ENCODE measurements at regions not wholly inside any gene's neighbourhood (a gene's known extent, or its start where the extent isn't known, plus 50 kb on each side); places are given as distances from the start of the nearest gene placed in this dataset.

GRCh38 chr12:66066137-66066928 is 64.2 kb downstream of the LLPH start:
- H3K4me1 Mint-ChIP-seq (ENCODE audit: low read depth), result peaks cover 3% of the 10 kb centered on the region
- H3K4me3 Mint-ChIP-seq (ENCODE audit: low read depth), result no peak overlapping the region
- intact Hi-C loops (cut with micrococcal nuclease), result no loop called here
- H3K36me3 Mint-ChIP-seq (ENCODE audit: low read depth), result no peaks in the 10 kb centered on the region
- H3K9me3 Mint-ChIP-seq, result no peaks in the 10 kb centered on the region
- DNase-seq (ENCODE audit: low spot score), result no peak
- H3K27ac Mint-ChIP-seq, result no peak overlapping the region
- peaks cover 26% of the 10 kb centered on the region for H3K27me3 Mint-ChIP-seq (ENCODE audit: low read depth)

DNA sequence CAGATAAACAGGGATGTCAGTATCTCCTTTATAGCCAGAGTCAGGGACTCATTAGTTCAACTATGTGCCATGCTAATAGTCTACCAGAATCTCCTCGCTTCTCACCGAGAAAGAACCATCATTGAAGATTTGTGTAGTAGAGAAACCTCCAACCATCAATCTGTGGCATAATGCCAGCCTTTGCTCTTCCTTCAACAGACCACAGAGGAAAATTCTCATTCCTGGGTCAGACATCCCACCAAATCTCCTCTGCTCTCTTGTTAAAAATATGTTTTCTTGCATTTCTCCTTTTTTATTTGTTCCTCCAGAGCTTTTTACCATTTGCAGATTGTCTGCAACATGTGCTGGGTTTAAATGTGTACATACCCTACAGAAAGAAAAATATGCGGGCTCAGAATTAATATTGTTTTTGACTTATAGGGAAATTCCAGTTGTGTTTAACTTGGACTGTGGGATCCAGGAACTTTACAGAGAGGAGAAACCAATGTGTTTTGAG is 64.9 kb downstream of the LLPH start:
- Mint-ChIP-seq H3K4me3 (ENCODE audit: low read depth) (no peak overlapping the region), H3K27me3 (ENCODE audit: low read depth) (peaks cover 27% of the 10 kb centered on the region), H3K27ac (no peak overlapping the region), H3K36me3 (ENCODE audit: low read depth) (no peaks in the 10 kb centered on the region), H3K4me1 (ENCODE audit: low read depth) (peaks cover 3% of the 10 kb centered on the region), H3K9me3 (no peaks in the 10 kb centered on the region)
- DNase-seq (ENCODE audit: low spot score), result no peak
- intact Hi-C loops (cut with micrococcal nuclease), result no loop called here

DNA sequence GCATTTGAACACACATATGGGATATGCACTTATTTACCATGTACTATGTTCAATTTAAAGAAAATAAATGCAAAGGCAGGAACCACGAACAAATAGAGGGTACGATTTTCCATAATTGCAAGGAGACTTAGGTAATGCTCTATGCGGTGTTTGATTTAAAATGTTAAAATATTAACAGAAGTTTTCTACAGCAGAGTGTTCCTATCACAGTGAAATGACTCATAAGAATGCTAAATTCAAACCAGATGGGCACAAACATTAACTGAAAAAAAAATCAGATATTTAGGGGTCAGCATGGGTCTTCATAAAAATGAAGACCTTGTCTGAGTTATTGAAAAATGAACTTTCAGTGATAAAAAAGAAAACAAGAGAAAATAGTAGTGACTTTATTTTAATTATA is 65.4 kb downstream of the LLPH start:
- Mint-ChIP-seq H3K27me3 (ENCODE audit: low read depth) (peaks cover 31% of the 10 kb centered on the region), H3K4me3 (ENCODE audit: low read depth) (no peak overlapping the region), H3K27ac (no peak overlapping the region), H3K36me3 (ENCODE audit: low read depth) (no peaks in the 10 kb centered on the region), H3K4me1 (ENCODE audit: low read depth) (peaks cover 3% of the 10 kb centered on the region), H3K9me3 (no peaks in the 10 kb centered on the region)
- intact Hi-C loops (cut with micrococcal nuclease), result no loop called here
- no peak for DNase-seq (ENCODE audit: low spot score)

GRCh38 chr12:66063916-66064315 is 66.6 kb downstream of the LLPH start:
- H3K4me1 Mint-ChIP-seq (ENCODE audit: low read depth), result peaks cover 3% of the 10 kb centered on the region
- intact Hi-C loops (cut with micrococcal nuclease), result no loop called here
- no peak for DNase-seq (ENCODE audit: low spot score)
- no peaks in the 10 kb centered on the region for H3K36me3 Mint-ChIP-seq (ENCODE audit: low read depth)
- H3K9me3 Mint-ChIP-seq, result no peaks in the 10 kb centered on the region
- no peak overlapping the region for H3K4me3 Mint-ChIP-seq (ENCODE audit: low read depth)
- no peak overlapping the region for H3K27ac Mint-ChIP-seq
- peaks cover 31% of the 10 kb centered on the region for H3K27me3 Mint-ChIP-seq (ENCODE audit: low read depth)

GRCh38 chr12:66062290-66062625 is 68.3 kb downstream of the LLPH start:
- no peaks in the 10 kb centered on the region for H3K36me3 Mint-ChIP-seq (ENCODE audit: low read depth)
- no peak overlapping the region for H3K27ac Mint-ChIP-seq
- no peak overlapping the region for H3K4me3 Mint-ChIP-seq (ENCODE audit: low read depth)
- intact Hi-C loops (cut with micrococcal nuclease), result no loop called here
- no peaks in the 10 kb centered on the region for H3K9me3 Mint-ChIP-seq
- peaks cover 31% of the 10 kb centered on the region for H3K27me3 Mint-ChIP-seq (ENCODE audit: low read depth)
- H3K4me1 Mint-ChIP-seq (ENCODE audit: low read depth), result peaks cover 3% of the 10 kb centered on the region
- DNase-seq (ENCODE audit: low spot score), result no peak

DNA sequence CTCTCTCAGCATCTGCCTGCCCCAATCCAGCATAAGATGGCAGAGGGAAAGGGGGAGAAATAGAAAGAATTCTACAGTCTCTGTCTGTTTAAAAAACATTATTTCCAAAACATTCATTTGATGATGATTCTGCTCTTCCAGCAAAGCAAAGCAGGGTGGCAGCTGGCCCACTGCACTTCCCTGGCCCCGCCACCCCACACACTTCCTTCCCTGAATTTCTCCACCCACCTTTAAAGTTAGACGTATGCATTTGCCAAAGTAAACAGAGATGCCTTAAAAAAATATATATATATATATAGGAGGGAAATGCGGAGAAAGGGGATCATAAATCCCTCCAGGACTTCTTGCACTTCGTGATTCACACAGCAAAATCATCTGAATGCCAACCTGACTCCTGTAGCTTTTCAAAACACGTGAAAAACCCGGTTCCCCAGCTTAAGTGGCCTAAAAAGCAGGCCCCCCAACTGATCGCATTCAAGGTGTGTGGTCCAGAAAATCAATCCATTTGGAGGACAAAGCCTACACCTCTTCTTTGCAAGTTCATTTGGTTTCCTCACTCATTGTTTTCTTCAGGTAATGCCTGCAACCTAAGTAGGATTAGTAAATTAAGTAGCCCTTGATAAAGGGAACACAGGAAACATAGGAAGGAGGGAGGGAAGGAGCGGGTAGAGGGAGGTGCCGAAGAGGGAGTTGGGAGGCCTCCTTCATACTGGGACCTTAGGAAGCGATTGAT is 68.8 kb downstream of the LLPH start:
- Mint-ChIP-seq H3K27ac (no peak overlapping the region), H3K9me3 (no peaks in the 10 kb centered on the region), H3K27me3 (ENCODE audit: low read depth) (peaks cover 27% of the 10 kb centered on the region), H3K4me3 (ENCODE audit: low read depth) (no peak overlapping the region), H3K4me1 (ENCODE audit: low read depth) (peaks cover 3% of the 10 kb centered on the region), H3K36me3 (ENCODE audit: low read depth) (no peaks in the 10 kb centered on the region)
- DNase-seq (ENCODE audit: low spot score), result no peak
- intact Hi-C loops (cut with micrococcal nuclease), result no loop called here

DNA sequence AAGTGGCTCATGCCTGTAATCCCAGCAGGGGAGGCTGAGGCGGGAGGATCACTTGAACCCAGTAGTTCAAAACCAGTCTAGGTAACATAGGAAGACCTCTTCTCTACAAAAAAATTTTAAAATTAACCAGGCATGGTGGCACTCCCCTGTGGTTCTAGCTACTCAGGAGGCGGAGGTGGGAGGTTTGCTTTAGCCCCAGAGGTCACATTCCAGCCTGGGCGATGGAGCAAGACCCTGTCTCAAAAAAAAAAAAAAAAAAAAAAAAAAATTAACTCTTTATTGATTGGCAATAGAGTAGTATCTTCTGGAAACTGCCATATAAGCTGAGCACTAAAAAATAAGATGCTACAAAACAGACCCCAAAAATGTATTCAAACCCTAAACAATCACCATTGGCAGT is 69.5 kb downstream of the LLPH start:
- Mint-ChIP-seq H3K27ac (no peak overlapping the region), H3K9me3 (no peaks in the 10 kb centered on the region), H3K4me1 (ENCODE audit: low read depth) (no peaks in the 10 kb centered on the region), H3K4me3 (ENCODE audit: low read depth) (no peak overlapping the region), H3K36me3 (ENCODE audit: low read depth) (no peaks in the 10 kb centered on the region), H3K27me3 (ENCODE audit: low read depth) (peaks cover 24% of the 10 kb centered on the region)
- intact Hi-C loops (cut with micrococcal nuclease), result no loop called here
- DNase-seq (ENCODE audit: low spot score), result no peak

DNA sequence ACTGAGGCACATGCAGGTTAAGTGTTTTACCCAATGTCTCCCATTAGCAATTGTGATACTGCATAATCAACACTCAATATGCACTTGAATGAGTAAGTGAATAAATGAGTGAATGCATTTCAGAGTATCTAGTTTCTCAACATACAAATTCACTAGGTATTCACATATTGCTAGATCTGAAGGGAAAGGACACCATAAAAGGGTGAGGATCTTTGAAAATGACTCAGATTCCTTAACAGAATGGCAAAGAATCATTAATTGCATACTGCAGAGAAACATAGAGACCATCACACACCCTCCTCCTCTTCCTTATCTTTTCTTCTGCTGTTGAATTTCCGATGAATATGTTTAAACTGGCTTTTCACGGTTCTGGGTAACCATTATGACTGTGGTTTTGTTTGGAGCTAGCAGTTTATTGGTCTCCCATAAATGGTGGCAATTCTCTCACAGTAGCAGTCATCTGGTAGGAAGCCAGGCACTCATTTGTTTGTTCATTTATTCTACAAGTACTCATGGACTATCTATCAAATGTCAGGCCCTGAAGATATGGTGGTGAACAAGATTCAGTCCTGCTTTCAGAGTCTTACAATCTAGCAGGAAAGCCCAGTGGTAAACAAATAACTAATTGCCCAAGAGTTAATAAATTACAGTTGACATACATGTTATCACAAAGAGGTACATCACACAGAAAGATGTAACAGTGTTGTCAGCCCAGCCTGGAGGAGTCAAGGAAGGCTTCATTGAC is 70.2 kb downstream of the LLPH start:
- DNase-seq (ENCODE audit: low spot score), result no peak
- intact Hi-C loops (cut with micrococcal nuclease), result no loop called here
- no peaks in the 10 kb centered on the region for H3K36me3 Mint-ChIP-seq (ENCODE audit: low read depth)
- H3K9me3 Mint-ChIP-seq, result no peaks in the 10 kb centered on the region
- H3K4me3 Mint-ChIP-seq (ENCODE audit: low read depth), result no peak overlapping the region
- H3K27me3 Mint-ChIP-seq (ENCODE audit: low read depth), result peaks cover 19% of the 10 kb centered on the region
- no peak overlapping the region for H3K27ac Mint-ChIP-seq
- H3K4me1 Mint-ChIP-seq (ENCODE audit: low read depth), result no peaks in the 10 kb centered on the region

DNA sequence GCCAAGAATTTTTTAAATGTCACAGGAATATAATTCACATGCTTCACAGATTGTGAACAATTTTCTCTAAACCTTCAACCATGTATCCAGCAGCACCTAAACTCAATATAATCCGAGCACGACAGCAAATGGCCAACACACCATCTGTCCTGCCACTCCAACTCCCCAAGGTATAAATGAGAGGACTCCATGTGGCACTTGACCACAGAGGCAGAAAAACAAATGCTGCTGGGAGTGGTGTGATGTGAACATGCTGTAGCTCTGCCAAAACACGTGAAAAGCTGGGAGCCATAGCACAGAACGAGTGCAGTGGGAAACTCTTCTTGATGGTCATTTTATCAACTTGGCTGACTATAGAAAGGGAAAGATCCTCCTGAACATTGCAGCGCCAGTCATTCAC is 70.9 kb downstream of the LLPH start:
- Mint-ChIP-seq H3K36me3 (ENCODE audit: low read depth) (no peaks in the 10 kb centered on the region), H3K27ac (no peak overlapping the region), H3K9me3 (no peaks in the 10 kb centered on the region), H3K27me3 (ENCODE audit: low read depth) (peaks cover 14% of the 10 kb centered on the region), H3K4me3 (ENCODE audit: low read depth) (no peak overlapping the region), H3K4me1 (ENCODE audit: low read depth) (no peaks in the 10 kb centered on the region)
- DNase-seq (ENCODE audit: low spot score), result no peak
- intact Hi-C loops (cut with micrococcal nuclease), result no loop called here

GRCh38 chr12:66058554-66058953 is 72.0 kb downstream of the LLPH start:
- Mint-ChIP-seq H3K4me3 (ENCODE audit: low read depth) (no peak overlapping the region), H3K27me3 (ENCODE audit: low read depth) (peaks cover 19% of the 10 kb centered on the region), H3K4me1 (ENCODE audit: low read depth) (no peaks in the 10 kb centered on the region), H3K27ac (no peak overlapping the region), H3K9me3 (no peaks in the 10 kb centered on the region), H3K36me3 (ENCODE audit: low read depth) (no peaks in the 10 kb centered on the region)
- DNase-seq (ENCODE audit: low spot score), result no peak
- intact Hi-C loops (cut with micrococcal nuclease), result no loop called here

DNA sequence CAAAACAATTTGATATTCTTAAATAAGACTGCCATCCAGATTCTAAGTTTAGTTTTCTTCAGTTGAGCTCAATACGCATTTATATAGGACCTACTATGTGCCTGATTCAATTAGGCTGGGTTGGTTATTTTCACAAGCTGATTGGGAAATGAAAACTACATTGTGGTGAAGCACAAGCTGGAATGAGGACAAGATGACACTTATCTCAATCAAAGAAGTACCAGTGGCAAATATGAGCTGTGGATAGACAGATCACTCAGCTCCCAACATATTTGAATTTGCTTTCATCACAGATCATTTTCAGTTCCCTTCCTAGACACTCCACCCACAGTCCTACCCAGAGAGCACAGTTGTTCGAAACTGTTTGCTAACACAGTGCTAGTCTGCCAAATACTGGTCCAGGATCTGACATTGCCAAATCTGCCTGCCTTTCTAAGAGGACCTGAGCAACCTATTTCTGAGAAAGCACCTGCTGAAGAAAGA is 74.7 kb downstream of the LLPH start:
- intact Hi-C loops (cut with micrococcal nuclease), result no loop called here

DNA sequence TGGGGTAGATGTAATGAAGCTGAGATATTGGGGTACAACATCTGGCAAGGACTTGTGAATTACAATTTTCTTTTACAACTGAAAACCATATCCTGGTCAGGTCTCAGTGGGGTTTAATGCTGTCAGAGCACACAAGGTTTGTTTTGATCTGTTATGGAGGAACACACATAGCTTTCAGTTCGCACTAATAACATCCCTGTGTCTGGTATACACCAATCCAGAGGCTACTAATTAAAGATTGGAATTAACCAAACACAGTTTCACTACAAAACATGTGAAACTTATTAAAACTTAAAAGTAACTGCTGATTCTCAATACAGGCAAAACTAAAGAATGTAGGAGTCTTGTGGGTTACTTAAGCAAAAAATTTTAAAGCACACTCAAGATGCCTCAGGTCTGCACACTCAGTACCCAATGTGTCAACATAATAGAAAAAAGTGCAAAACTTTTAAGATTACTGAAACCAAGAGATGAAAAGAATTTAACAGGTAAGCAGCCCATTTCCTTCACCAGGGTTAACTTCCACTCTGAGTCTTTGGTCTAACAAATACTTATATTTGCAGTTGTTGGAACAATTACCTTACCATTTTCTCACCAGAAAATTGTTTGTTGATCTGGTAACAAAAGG is 77.4 kb downstream of the LLPH start:
- DNase-seq (ENCODE audit: low spot score), result no peak
- Mint-ChIP-seq H3K27me3 (ENCODE audit: low read depth) (peaks cover 8% of the 10 kb centered on the region), H3K4me3 (ENCODE audit: low read depth) (no peak overlapping the region), H3K9me3 (no peaks in the 10 kb centered on the region), H3K36me3 (ENCODE audit: low read depth) (no peaks in the 10 kb centered on the region), H3K27ac (no peak overlapping the region), H3K4me1 (ENCODE audit: low read depth) (no peaks in the 10 kb centered on the region)
- intact Hi-C loops (cut with micrococcal nuclease), result no loop called here

More for the DNA sequence above, 74.7 kb downstream of the LLPH start:
- no peak overlapping the region for H3K4me3 Mint-ChIP-seq (ENCODE audit: low read depth)
- H3K9me3 Mint-ChIP-seq, result no peaks in the 10 kb centered on the region
- no peaks in the 10 kb centered on the region for H3K4me1 Mint-ChIP-seq (ENCODE audit: low read depth)
- no peak for DNase-seq (ENCODE audit: low spot score)
- H3K27me3 Mint-ChIP-seq (ENCODE audit: low read depth), result peaks cover 13% of the 10 kb centered on the region
- no peaks in the 10 kb centered on the region for H3K36me3 Mint-ChIP-seq (ENCODE audit: low read depth)
- H3K27ac Mint-ChIP-seq, result no peak overlapping the region

All from activated T-helper 2 cell treated with anti-CD3 and anti-CD28 coated beads, Interferon-gamma antibody, Interleukin-2, Interleukin-4, amounts not matched to agents 10 μg/mL and 5 μg/mL and 100 μg/mL, durations not matched to agents 14 hours and 24 hours and 36 hours (primary cell).